ENCODE measurements at regions not wholly inside any gene's neighbourhood (a gene's known extent, or its start where the extent isn't known, plus 50 kb on each side); places are given as distances from the start of the nearest gene placed in this dataset.

DNA sequence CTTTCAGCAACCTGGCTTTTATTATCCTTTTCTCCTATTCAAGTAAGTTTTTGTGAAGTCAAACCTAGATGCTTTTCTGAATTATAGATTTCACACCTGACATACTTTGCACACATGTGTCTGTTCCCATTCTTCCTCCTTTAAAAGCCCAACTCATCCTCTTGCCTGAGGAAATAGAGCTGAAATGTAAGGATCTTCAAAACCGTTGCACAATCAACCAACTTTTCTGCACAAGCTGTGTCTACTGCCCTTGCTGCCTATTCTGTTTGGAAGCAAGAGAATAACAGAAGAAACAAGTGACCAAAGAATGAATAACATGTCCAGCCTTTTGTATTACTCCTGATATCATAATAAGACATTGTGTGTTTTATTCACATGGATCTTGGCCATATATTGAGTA lies 95.1 kb upstream of the ITGA1 start:
- Histone ChIP-seq H3K4me1 (no peaks in the 10 kb centered on the region), H3K4me3 (no peak overlapping the region), H3K36me3 (no peaks in the 10 kb centered on the region), H3K27ac (no peak overlapping the region), H3K27me3 (no peaks in the 10 kb centered on the region), H3K9me3 (no peaks in the 10 kb centered on the region)
- no peak for DNase-seq (ENCODE audit: low spot score in 2 of 2)
- intact Hi-C loops (cut with DNase I; ENCODE audit: low total_unique reads) = no loop called here
- no peak for TF ChIP-seq POLR2AphosphoS5 (IDR thresholded peaks at IDR 0.05)
- TF ChIP-seq, protein P1, sequence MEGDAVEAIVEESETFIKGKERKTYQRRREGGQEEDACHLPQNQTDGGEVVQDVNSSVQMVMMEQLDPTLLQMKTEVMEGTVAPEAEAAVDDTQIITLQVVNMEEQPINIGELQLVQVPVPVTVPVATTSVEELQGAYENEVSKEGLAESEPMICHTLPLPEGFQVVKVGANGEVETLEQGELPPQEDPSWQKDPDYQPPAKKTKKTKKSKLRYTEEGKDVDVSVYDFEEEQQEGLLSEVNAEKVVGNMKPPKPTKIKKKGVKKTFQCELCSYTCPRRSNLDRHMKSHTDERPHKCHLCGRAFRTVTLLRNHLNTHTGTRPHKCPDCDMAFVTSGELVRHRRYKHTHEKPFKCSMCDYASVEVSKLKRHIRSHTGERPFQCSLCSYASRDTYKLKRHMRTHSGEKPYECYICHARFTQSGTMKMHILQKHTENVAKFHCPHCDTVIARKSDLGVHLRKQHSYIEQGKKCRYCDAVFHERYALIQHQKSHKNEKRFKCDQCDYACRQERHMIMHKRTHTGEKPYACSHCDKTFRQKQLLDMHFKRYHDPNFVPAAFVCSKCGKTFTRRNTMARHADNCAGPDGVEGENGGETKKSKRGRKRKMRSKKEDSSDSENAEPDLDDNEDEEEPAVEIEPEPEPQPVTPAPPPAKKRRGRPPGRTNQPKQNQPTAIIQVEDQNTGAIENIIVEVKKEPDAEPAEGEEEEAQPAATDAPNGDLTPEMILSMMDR (IDR thresholded peaks at IDR 0.05) = no peak
- no peak for TF ChIP-seq POLR2A (IDR thresholded peaks at IDR 0.05)

DNA sequence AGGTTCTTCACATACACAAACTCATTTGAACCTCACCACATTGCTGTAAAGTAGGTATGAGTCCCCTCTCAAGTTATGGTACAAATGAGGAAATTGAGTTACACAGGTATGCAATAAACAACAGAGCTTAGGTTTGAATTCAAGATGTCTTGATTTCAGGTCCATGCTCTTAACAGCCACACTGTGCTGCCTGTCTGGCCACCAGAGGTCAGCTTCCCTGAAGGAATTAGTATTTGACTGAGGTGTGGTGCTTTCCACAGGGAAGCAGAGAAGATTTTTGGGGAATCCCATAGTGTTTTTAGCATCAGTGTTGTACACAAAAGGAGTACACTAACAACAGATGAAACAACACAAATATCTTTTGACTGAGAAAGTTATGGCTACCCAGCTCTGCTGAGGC lies 94.4 kb upstream of the ITGA1 start:
- H3K4me3 ChIP-seq = no peak overlapping the region
- H3K4me1 ChIP-seq = no peaks in the 10 kb centered on the region
- H3K27me3 ChIP-seq = no peaks in the 10 kb centered on the region
- H3K27ac ChIP-seq = no peak overlapping the region
- no peak for DNase-seq (ENCODE audit: low spot score in 2 of 2)
- TF ChIP-seq POLR2AphosphoS5 (IDR thresholded peaks at IDR 0.05) (no peak), POLR2A (IDR thresholded peaks at IDR 0.05) (no peak)
- TF ChIP-seq, protein P1 (IDR thresholded peaks at IDR 0.05) = peak in 1 of 3 donors; percentile 38
- no peaks in the 10 kb centered on the region for H3K9me3 ChIP-seq
- no peaks in the 10 kb centered on the region for H3K36me3 ChIP-seq
- intact Hi-C loops (cut with DNase I; ENCODE audit: low total_unique reads) = no loop called here

DNA sequence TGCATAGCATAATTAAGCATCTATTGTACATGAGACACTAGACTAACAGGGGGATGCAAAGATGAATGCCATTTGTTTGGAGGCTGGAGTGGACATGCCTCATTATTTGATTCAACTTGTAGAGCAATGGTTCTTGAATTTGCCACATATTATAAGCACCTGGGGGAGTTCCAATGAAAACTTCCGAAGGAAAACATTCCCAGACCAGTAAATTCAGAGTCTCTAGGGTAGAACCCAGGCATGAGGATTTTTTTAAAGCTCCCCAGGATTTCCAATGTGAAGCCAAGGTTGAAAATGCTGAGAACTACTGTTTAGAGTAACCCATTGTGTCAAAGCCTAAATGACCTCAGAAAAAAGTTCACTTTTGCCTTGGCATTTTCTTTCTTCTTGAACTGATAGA lies 93.9 kb upstream of the ITGA1 start:
- no peaks in the 10 kb centered on the region for H3K4me1 ChIP-seq
- TF ChIP-seq, protein P1 (IDR thresholded peaks at IDR 0.05) = no peak
- TF ChIP-seq POLR2A (IDR thresholded peaks at IDR 0.05) = no peak
- TF ChIP-seq POLR2AphosphoS5 (IDR thresholded peaks at IDR 0.05) = no peak
- intact Hi-C loops (cut with DNase I; ENCODE audit: low total_unique reads) = no loop called here

DNA sequence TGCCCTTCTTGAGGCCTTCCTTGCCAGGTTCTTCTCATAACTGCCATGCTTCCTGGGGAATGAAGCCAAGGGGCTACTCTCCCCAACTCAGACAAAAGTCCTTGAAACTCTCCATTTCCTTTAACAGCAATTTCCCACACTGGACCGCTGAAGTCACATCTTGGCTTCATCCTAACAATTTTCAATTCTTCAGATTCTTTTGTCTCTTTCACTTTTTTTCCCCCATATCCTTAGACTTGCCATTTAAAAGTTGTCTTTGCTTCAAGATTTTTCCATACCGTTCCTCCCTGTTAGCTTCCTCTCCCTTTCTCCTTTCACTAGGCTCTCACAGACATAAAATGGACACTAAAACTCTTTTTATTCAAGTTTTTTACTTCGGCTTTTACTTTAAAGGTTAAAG lies 93.1 kb upstream of the ITGA1 start:
- TF ChIP-seq POLR2A (IDR thresholded peaks at IDR 0.05) (no peak), POLR2AphosphoS5 (IDR thresholded peaks at IDR 0.05) (no peak)
- TF ChIP-seq, protein P1 (IDR thresholded peaks at IDR 0.05) = no peak
- intact Hi-C loops (cut with DNase I; ENCODE audit: low total_unique reads) = no loop called here
- no peaks in the 10 kb centered on the region for H3K9me3 ChIP-seq
- H3K36me3 ChIP-seq = no peaks in the 10 kb centered on the region
- no peak overlapping the region for H3K4me3 ChIP-seq
- H3K27ac ChIP-seq = no peak overlapping the region
- no peaks in the 10 kb centered on the region for H3K4me1 ChIP-seq
- no peaks in the 10 kb centered on the region for H3K27me3 ChIP-seq
- DNase-seq (ENCODE audit: low spot score in 2 of 2) = no peak

More for the DNA sequence above, 93.9 kb upstream of the ITGA1 start:
- Histone ChIP-seq H3K36me3 (no peaks in the 10 kb centered on the region), H3K27ac (no peak overlapping the region), H3K27me3 (no peaks in the 10 kb centered on the region), H3K9me3 (no peaks in the 10 kb centered on the region), H3K4me3 (no peak overlapping the region)
- no peak for DNase-seq (ENCODE audit: low spot score in 2 of 2)

DNA sequence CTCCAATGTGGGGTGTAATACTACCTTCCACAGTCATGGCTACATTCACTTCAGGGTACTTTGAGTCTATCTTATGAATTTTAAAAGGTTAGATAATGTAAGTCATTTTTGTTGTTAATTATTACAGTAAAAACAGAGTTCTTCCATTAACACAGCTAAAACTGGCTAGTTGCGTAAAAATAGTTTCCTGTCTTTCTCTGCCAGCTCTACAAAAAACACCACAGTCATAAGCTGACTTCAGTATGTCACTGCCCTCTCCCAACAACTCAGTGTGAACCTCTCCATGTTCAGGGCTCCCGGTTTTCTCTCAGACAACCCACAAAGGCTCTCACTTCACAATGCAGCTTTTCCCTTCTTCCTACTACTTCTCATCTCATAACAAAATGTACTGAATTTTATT lies 84.8 kb upstream of the ITGA1 start:
- H3K27me3 ChIP-seq = no peaks in the 10 kb centered on the region
- intact Hi-C loops (cut with DNase I; ENCODE audit: low total_unique reads) = no loop called here
- DNase-seq (ENCODE audit: low spot score in 2 of 2) = no peak
- H3K9me3 ChIP-seq = no peaks in the 10 kb centered on the region
- H3K4me3 ChIP-seq = no peak overlapping the region
- H3K4me1 ChIP-seq = no peaks in the 10 kb centered on the region
- H3K27ac ChIP-seq = no peak overlapping the region
- H3K36me3 ChIP-seq = no peaks in the 10 kb centered on the region
- TF ChIP-seq, protein P1 (IDR thresholded peaks at IDR 0.05) = no peak
- TF ChIP-seq POLR2AphosphoS5 (IDR thresholded peaks at IDR 0.05) = no peak
- TF ChIP-seq POLR2A (IDR thresholded peaks at IDR 0.05) = no peak
